Suprapubic skin (tissue), 4 donors: ENCODE measurements at regions not wholly inside any gene's neighbourhood (a gene's known extent, or its start where the extent isn't known, plus 50 kb on each side); places are given as distances from the start of the nearest gene placed in this dataset.
"Not testable (repeated sequence)": the region's sequence is repeated elsewhere in the genome, so short reads cannot be mapped to it uniquely, and the experiment has no call there.

Experiments
- DNase-seq, 2 donors: peaks; one replicate each; pipeline ENCODE4 v3.0.0-alpha.2; 2019; ENCODE audit warnings: low spot score in 2 of 2
- H3K27ac ChIP-seq: fragments of 200-600 bp; sonication (generic); one replicate; pipeline ENCODE4 v1.5.1; 2019
- H3K27me3 ChIP-seq: fragments of 200-600 bp; sonication (generic); one replicate; pipeline ENCODE4 v1.5.1; 2019
- H3K36me3 ChIP-seq: fragments of 200-600 bp; sonication (generic); one replicate; pipeline ENCODE4 v1.5.1; 2019
- H3K4me1 ChIP-seq: fragments of 200-600 bp; sonication (generic); one replicate; pipeline ENCODE4 v1.5.1; 2019
- H3K4me3 ChIP-seq: fragments of 200-600 bp; sonication (generic); one replicate; pipeline ENCODE4 v1.5.1; 2019; ENCODE audit warnings: mild to moderate bottlenecking
- H3K9me3 ChIP-seq: fragments of 200-600 bp; sonication (generic); one replicate; pipeline ENCODE4 v1.5.1; 2019
- CTCF ChIP-seq, 2 donors: fragments of 200-600 bp in 1 of 2; fragments of 450-650 bp in 1 of 2; sonication (generic) in 1 of 2; IDR thresholded peaks; one replicate each; pipeline ENCODE4 v1.5.1; 2016 to 2019; ENCODE audit warnings: antibody characterized with exemption in 2 of 2, mild to moderate bottlenecking in 1 of 2, moderate library complexity in 1 of 2
- EP300 ChIP-seq: sonication (generic); formaldehyde crosslinking; IDR thresholded peaks from one replicate; pipeline ENCODE4 v1.6.1; 2017; ENCODE audit warnings: antibody characterized with exemption
- POLR2A ChIP-seq, 2 donors: fragments of 450-650 bp; IDR thresholded peaks; one replicate each; pipeline ENCODE4 v1.6.1; 2017; ENCODE audit warnings: antibody characterized with exemption in 2 of 2, mild to moderate bottlenecking in 2 of 2, moderate library complexity in 2 of 2
- POLR2AphosphoS5 ChIP-seq, 3 donors: sonication (generic); formaldehyde crosslinking; IDR thresholded peaks; one replicate each; pipeline ENCODE4 v1.6.1; 2017; ENCODE audit warnings: antibody characterized with exemption in 3 of 3
- WGBS: methylation state at CpG from one replicate; pipeline ENCODE4 v1.1.5; 2018; 5-methylcytosine and 5-hydroxymethylcytosine counted together

- WGBS: 93% methylated on average over 9 of the region's 33 CpGs
- Histone ChIP-seq H3K27ac (no peak overlapping the region), H3K4me3 (no peak overlapping the region), H3K27me3 (no peaks in the 10 kb centered on the region), H3K36me3 (no peaks in the 10 kb centered on the region), H3K9me3 (no peaks in the 10 kb centered on the region), H3K4me1 (peaks cover 9% of the 10 kb centered on the region)
- TF ChIP-seq EP300 (no peak), POLR2AphosphoS5 (IDR thresholded peaks at IDR 0.05) (no peak), CTCF (IDR thresholded peaks at IDR 0.05) (no peak), POLR2A (IDR thresholded peaks at IDR 0.05) (no peak)
- DNase-seq: no peak
Measured at GRCh38 chr5:17061973-17062470, 125.9 kb upstream of the MYO10 start.

GRCh38 chr5:17062741-17063140 is 126.7 kb upstream of the MYO10 start:
- not testable (repeated sequence) for H3K27me3 ChIP-seq, H3K4me1 ChIP-seq, H3K27ac ChIP-seq, DNase-seq, H3K9me3 ChIP-seq, H3K36me3 ChIP-seq, H3K4me3 ChIP-seq
- WGBS: 95% methylated on average over 4 of the region's 4 CpGs

- no peak for DNase-seq
- no peaks in the 10 kb centered on the region for H3K4me1 ChIP-seq
- TF ChIP-seq POLR2A (IDR thresholded peaks at IDR 0.05) (no peak), POLR2AphosphoS5 (IDR thresholded peaks at IDR 0.05) (no peak), CTCF (IDR thresholded peaks at IDR 0.05) (no peak), EP300 (no peak)
- no peaks in the 10 kb centered on the region for H3K27me3 ChIP-seq
- 81% methylated on average over 3 of the region's 3 CpGs for WGBS
- H3K9me3 ChIP-seq: no peaks in the 10 kb centered on the region
- H3K36me3 ChIP-seq: no peaks in the 10 kb centered on the region
- H3K27ac ChIP-seq: no peak overlapping the region
- no peak overlapping the region for H3K4me3 ChIP-seq
Measured at GRCh38 chr5:17064241-17064640, 128.2 kb upstream of the MYO10 start.

GRCh38 chr5:17065458-17065857 is 129.4 kb upstream of the MYO10 start:
- 84% methylated on average over 3 of the region's 3 CpGs for WGBS
- no peaks in the 10 kb centered on the region for H3K27me3 ChIP-seq
- no peaks in the 10 kb centered on the region for H3K9me3 ChIP-seq
- no peak for DNase-seq
- no peak for TF ChIP-seq POLR2AphosphoS5 (IDR thresholded peaks at IDR 0.05)
- TF ChIP-seq EP300: no peak
- no peak for TF ChIP-seq CTCF (IDR thresholded peaks at IDR 0.05)
- TF ChIP-seq POLR2A (IDR thresholded peaks at IDR 0.05): no peak
- H3K36me3 ChIP-seq: no peaks in the 10 kb centered on the region
- H3K4me1 ChIP-seq: peaks cover 8% of the 10 kb centered on the region
- no peak overlapping the region for H3K27ac ChIP-seq
- no peak overlapping the region for H3K4me3 ChIP-seq

- WGBS: 90% methylated on average over 5 of the region's 5 CpGs
- H3K27me3 ChIP-seq, H3K9me3 ChIP-seq, DNase-seq, H3K4me3 ChIP-seq, H3K36me3 ChIP-seq, H3K27ac ChIP-seq: not testable (repeated sequence)
- peaks cover 13% of the 10 kb centered on the region for H3K4me1 ChIP-seq
Measured at GRCh38 chr5:17066026-17066425, 129.9 kb upstream of the MYO10 start.

- no peak for DNase-seq
- Histone ChIP-seq H3K4me1 (peaks cover 13% of the 10 kb centered on the region), H3K36me3 (no peaks in the 10 kb centered on the region), H3K27me3 (no peaks in the 10 kb centered on the region), H3K9me3 (no peaks in the 10 kb centered on the region), H3K4me3 (no peak overlapping the region), H3K27ac (no peak overlapping the region)
- no peak for TF ChIP-seq CTCF (IDR thresholded peaks at IDR 0.05)
- TF ChIP-seq POLR2AphosphoS5 (IDR thresholded peaks at IDR 0.05): no peak
- no peak for TF ChIP-seq EP300
- no peak for TF ChIP-seq POLR2A (IDR thresholded peaks at IDR 0.05)
- 89% methylated on average over 8 of the region's 8 CpGs for WGBS
Measured at GRCh38 chr5:17067657-17068392, 131.7 kb upstream of the MYO10 start.
